ENCODE measurements at regions not wholly inside any gene's neighbourhood (a gene's known extent, or its start where the extent isn't known, plus 50 kb on each side); places are given as distances from the start of the nearest gene placed in this dataset.

DNA sequence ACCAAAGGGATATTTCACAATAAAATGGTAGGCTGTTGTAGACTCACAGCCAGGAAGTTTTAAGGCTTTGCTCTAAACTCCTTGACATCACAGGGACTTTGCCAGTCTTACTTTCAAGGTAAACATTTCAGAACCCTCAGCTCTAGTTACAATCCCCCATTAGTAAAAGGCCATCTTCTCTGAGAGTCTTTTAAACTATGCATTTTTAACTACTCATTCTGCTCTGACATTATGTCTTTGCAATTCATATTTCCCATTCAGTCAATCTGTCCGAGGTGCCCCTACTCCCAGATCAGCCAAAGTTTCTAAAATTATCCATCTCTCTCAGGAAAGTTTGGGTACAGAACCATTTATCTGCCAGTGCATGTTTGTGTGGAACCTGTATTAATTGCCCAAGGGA is 1094.1 kb downstream of the TDRD15 start:
- WGBS, 3 donors: 40 to 52% (median 42%) methylated on average over 1 of the region's 1 CpG
- no peak overlapping the region for H3K4me3 ChIP-seq
- TF ChIP-seq EP300 (IDR thresholded peaks at IDR 0.05) (no peak), POLR2A (IDR thresholded peaks at IDR 0.05) (no peak)
- TF ChIP-seq, protein P1, sequence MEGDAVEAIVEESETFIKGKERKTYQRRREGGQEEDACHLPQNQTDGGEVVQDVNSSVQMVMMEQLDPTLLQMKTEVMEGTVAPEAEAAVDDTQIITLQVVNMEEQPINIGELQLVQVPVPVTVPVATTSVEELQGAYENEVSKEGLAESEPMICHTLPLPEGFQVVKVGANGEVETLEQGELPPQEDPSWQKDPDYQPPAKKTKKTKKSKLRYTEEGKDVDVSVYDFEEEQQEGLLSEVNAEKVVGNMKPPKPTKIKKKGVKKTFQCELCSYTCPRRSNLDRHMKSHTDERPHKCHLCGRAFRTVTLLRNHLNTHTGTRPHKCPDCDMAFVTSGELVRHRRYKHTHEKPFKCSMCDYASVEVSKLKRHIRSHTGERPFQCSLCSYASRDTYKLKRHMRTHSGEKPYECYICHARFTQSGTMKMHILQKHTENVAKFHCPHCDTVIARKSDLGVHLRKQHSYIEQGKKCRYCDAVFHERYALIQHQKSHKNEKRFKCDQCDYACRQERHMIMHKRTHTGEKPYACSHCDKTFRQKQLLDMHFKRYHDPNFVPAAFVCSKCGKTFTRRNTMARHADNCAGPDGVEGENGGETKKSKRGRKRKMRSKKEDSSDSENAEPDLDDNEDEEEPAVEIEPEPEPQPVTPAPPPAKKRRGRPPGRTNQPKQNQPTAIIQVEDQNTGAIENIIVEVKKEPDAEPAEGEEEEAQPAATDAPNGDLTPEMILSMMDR (IDR thresholded peaks at IDR 0.05): no peak
- no peaks in the 10 kb centered on the region for H3K9me3 ChIP-seq
- H3K4me1 ChIP-seq (ENCODE audit: insufficient read depth): no peaks in the 10 kb centered on the region
- intact Hi-C loops (cut with DNase I): no loop called here
- no peaks in the 10 kb centered on the region for H3K27me3 ChIP-seq
- H3K36me3 ChIP-seq: no peaks in the 10 kb centered on the region
- H3K27ac ChIP-seq: no peak overlapping the region
- DNase-seq: no peak

DNA sequence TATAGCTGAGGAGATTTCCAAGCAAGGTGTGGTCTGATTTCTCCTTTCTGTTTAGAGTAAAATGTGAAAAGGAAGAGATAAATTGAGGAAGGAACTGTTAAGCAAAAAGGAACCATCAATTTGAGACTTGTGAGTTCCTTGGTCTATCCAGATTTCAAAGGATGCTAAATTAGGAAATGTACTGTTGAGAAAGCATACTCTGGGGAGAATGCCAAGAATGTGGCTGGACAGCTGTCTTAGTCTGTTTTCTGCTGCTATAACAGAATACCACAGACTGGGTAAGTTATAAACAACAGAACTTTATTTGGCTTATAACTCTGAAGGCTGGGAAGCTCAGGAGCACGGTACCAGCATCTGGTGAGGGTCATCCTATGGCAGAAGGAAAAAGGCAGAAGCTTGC is 1097.2 kb downstream of the TDRD15 start:
- H3K4me3 ChIP-seq: no peak overlapping the region
- intact Hi-C loops (cut with DNase I): no loop called here
- no peak for DNase-seq
- no peaks in the 10 kb centered on the region for H3K27me3 ChIP-seq
- no peak overlapping the region for H3K27ac ChIP-seq
- TF ChIP-seq, protein P1 (IDR thresholded peaks at IDR 0.05): no peak
- TF ChIP-seq POLR2A (IDR thresholded peaks at IDR 0.05) (no peak), EP300 (IDR thresholded peaks at IDR 0.05) (no peak)
- H3K4me1 ChIP-seq (ENCODE audit: insufficient read depth): no peaks in the 10 kb centered on the region
- 0 to 44% (median 21%) methylated on average over 1 of the region's 1 CpG for WGBS, 3 donors
- no peaks in the 10 kb centered on the region for H3K36me3 ChIP-seq
- no peaks in the 10 kb centered on the region for H3K9me3 ChIP-seq

DNA sequence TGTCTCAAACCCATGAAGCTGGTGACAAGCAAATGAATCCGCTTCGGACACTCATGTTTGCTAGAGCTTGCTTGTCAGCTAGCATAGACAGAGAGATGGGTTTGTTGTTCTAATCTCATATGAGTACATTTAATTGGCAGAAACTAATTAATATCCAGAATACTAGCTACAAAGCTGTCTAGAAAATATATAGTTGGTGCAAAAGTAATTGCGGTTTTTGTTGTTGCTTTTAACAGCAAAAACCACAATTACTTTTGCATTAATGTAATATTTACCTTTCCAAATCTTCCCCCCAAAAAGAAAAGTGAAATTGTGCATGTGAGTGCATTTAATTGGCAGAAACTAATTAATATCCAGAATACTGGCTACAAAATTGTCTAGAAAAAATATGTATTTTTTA is 1115.2 kb downstream of the TDRD15 start:
- WGBS, 3 donors: 91 to 92% (median 91%) methylated on average over 3 of the region's 3 CpGs
- Histone ChIP-seq H3K27me3 (no peaks in the 10 kb centered on the region), H3K9me3 (no peaks in the 10 kb centered on the region), H3K27ac (no peak overlapping the region), H3K4me3 (no peak overlapping the region), H3K4me1 (ENCODE audit: insufficient read depth) (no peaks in the 10 kb centered on the region), H3K36me3 (no peaks in the 10 kb centered on the region)
- intact Hi-C loops (cut with DNase I): no loop called here
- TF ChIP-seq, protein P1 (IDR thresholded peaks at IDR 0.05): no peak
- no peak for TF ChIP-seq POLR2A (IDR thresholded peaks at IDR 0.05)
- no peak for TF ChIP-seq EP300 (IDR thresholded peaks at IDR 0.05)
- DNase-seq: no peak

DNA sequence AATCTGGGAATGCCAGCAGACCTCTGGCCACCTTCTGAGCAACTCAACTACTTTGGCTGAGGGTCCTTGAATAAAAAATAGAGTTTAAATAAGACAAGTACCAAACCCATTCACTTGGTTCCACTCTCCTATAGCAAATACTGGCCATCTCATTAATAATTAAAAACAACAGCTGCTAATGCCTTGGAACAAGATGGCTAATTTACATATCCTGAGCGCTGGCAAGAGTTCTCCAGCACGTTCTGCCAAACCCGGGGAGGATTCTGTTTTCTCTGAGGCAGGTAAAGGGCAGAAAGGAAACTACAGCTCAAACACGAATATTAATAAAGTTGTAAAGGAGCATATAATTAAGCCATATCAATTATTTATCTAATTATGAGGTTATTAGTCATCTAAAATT is 1123.7 kb downstream of the TDRD15 start:
- no peak for DNase-seq
- intact Hi-C loops (cut with DNase I): no loop called here

More for the DNA sequence above, 1123.7 kb downstream of the TDRD15 start:
- no peak overlapping the region for H3K27ac ChIP-seq
- H3K9me3 ChIP-seq: no peaks in the 10 kb centered on the region
- no peak overlapping the region for H3K4me3 ChIP-seq
- 65 to 88% (median 72%) methylated on average over 4 of the region's 4 CpGs for WGBS, 3 donors
- TF ChIP-seq EP300 (IDR thresholded peaks at IDR 0.05) (no peak), POLR2A (IDR thresholded peaks at IDR 0.05) (no peak)
- TF ChIP-seq, protein P1 (IDR thresholded peaks at IDR 0.05): no peak
- H3K36me3 ChIP-seq: no peaks in the 10 kb centered on the region
- H3K27me3 ChIP-seq: no peaks in the 10 kb centered on the region
- no peaks in the 10 kb centered on the region for H3K4me1 ChIP-seq (ENCODE audit: insufficient read depth)

Data from ovary (tissue), 7 donors.